ENCODE measurements at regions not wholly inside any gene's neighbourhood (a gene's known extent, or its start where the extent isn't known, plus 50 kb on each side); places are given as distances from the start of the nearest gene placed in this dataset.

- FAIRE-seq (no peak), DNase-seq (ENCODE audit: low read depth) (no peak)
- no peak overlapping the region for H3K4me3 ChIP-seq (ENCODE audit: insufficient read depth, low read depth, low read length)
- no peaks in the 10 kb centered on the region for H3K4me1 ChIP-seq (ENCODE audit: insufficient read depth, low read length)
- no peak overlapping the region for H3K9ac ChIP-seq (ENCODE audit: low read length)
- H4K20me1 ChIP-seq (ENCODE audit: insufficient read depth, low read length) = no peaks in the 10 kb centered on the region
- no peak overlapping the region for H3K27ac ChIP-seq (ENCODE audit: low read depth, low read length)
- no peak overlapping the region for H2AFZ ChIP-seq (ENCODE audit: low read depth, low read length)
- peaks cover 4% of the 10 kb centered on the region for H3K9me3 ChIP-seq (ENCODE audit: insufficient read depth, low read depth, low read length)
- no peak for TF ChIP-seq EZH2 (IDR thresholded peaks at IDR 0.05; ENCODE audit: insufficient read depth, low read length)
- TF ChIP-seq, protein P1, sequence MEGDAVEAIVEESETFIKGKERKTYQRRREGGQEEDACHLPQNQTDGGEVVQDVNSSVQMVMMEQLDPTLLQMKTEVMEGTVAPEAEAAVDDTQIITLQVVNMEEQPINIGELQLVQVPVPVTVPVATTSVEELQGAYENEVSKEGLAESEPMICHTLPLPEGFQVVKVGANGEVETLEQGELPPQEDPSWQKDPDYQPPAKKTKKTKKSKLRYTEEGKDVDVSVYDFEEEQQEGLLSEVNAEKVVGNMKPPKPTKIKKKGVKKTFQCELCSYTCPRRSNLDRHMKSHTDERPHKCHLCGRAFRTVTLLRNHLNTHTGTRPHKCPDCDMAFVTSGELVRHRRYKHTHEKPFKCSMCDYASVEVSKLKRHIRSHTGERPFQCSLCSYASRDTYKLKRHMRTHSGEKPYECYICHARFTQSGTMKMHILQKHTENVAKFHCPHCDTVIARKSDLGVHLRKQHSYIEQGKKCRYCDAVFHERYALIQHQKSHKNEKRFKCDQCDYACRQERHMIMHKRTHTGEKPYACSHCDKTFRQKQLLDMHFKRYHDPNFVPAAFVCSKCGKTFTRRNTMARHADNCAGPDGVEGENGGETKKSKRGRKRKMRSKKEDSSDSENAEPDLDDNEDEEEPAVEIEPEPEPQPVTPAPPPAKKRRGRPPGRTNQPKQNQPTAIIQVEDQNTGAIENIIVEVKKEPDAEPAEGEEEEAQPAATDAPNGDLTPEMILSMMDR (IDR thresholded peaks at IDR 0.05; ENCODE audit: insufficient read depth, low read depth, low read length) = no peak
- no peaks in the 10 kb centered on the region for H3K79me2 ChIP-seq (ENCODE audit: insufficient read depth, low read length)
- H3K4me1 Mint-ChIP-seq (ENCODE audit: low read depth, unreplicated experiment) = peaks cover 4% of the 10 kb centered on the region
- H3K27ac Mint-ChIP-seq (ENCODE audit: unreplicated experiment) = no peak overlapping the region
- no peaks in the 10 kb centered on the region for H3K36me3 Mint-ChIP-seq (ENCODE audit: low read depth, unreplicated experiment)
- H3K4me3 Mint-ChIP-seq (ENCODE audit: unreplicated experiment) = no peak overlapping the region
- peaks cover 4% of the 10 kb centered on the region for H3K27me3 Mint-ChIP-seq (ENCODE audit: low read depth, unreplicated experiment)
- no peak overlapping the region for H3K4me2 ChIP-seq (ENCODE audit: low read length)
- H3K27me3 ChIP-seq (ENCODE audit: insufficient read depth, low read length) = no peaks in the 10 kb centered on the region
- H3K36me3 ChIP-seq (ENCODE audit: insufficient read depth, low read length) = no peaks in the 10 kb centered on the region
- no peaks in the 10 kb centered on the region for H3K9me3 Mint-ChIP-seq (ENCODE audit: unreplicated experiment)
These were observed 563.4 kb downstream of the BCL11B start for GRCh38 chr14:98708555-98708954.

GRCh38 chr14:98711453-98711852 is 560.5 kb downstream of the BCL11B start:
- H3K4me1 ChIP-seq (ENCODE audit: insufficient read depth, low read length) = no peaks in the 10 kb centered on the region
- no peaks in the 10 kb centered on the region for H3K36me3 ChIP-seq (ENCODE audit: insufficient read depth, low read length)
- TF ChIP-seq, protein P1 (IDR thresholded peaks at IDR 0.05; ENCODE audit: insufficient read depth, low read depth, low read length) = no peak
- no peak for TF ChIP-seq EZH2 (IDR thresholded peaks at IDR 0.05; ENCODE audit: insufficient read depth, low read length)
- no peak overlapping the region for H3K27ac ChIP-seq (ENCODE audit: low read depth, low read length)
- peaks cover 4% of the 10 kb centered on the region for H3K9me3 ChIP-seq (ENCODE audit: insufficient read depth, low read depth, low read length)
- H3K4me3 ChIP-seq (ENCODE audit: insufficient read depth, low read depth, low read length) = no peak overlapping the region
- H3K79me2 ChIP-seq (ENCODE audit: insufficient read depth, low read length) = no peaks in the 10 kb centered on the region
- FAIRE-seq (no peak), DNase-seq (ENCODE audit: low read depth) (no peak)
- Mint-ChIP-seq H3K4me1 (ENCODE audit: low read depth, unreplicated experiment) (peaks cover 4% of the 10 kb centered on the region), H3K27me3 (ENCODE audit: low read depth, unreplicated experiment) (peaks cover 16% of the 10 kb centered on the region), H3K27ac (ENCODE audit: unreplicated experiment) (no peak overlapping the region), H3K4me3 (ENCODE audit: unreplicated experiment) (no peak overlapping the region), H3K36me3 (ENCODE audit: low read depth, unreplicated experiment) (no peaks in the 10 kb centered on the region), H3K9me3 (ENCODE audit: unreplicated experiment) (no peaks in the 10 kb centered on the region)
- H3K4me2 ChIP-seq (ENCODE audit: low read length) = no peak overlapping the region
- H3K9ac ChIP-seq (ENCODE audit: low read length) = no peak overlapping the region
- no peaks in the 10 kb centered on the region for H4K20me1 ChIP-seq (ENCODE audit: insufficient read depth, low read length)
- no peak overlapping the region for H2AFZ ChIP-seq (ENCODE audit: low read depth, low read length)
- no peaks in the 10 kb centered on the region for H3K27me3 ChIP-seq (ENCODE audit: insufficient read depth, low read length)

- no peak overlapping the region for H3K27ac Mint-ChIP-seq (ENCODE audit: unreplicated experiment)
- H3K4me3 ChIP-seq (ENCODE audit: insufficient read depth, low read depth, low read length) = no peak overlapping the region
- no peaks in the 10 kb centered on the region for H4K20me1 ChIP-seq (ENCODE audit: insufficient read depth, low read length)
- peaks cover 4% of the 10 kb centered on the region for H3K4me1 Mint-ChIP-seq (ENCODE audit: low read depth, unreplicated experiment)
- no peaks in the 10 kb centered on the region for H3K79me2 ChIP-seq (ENCODE audit: insufficient read depth, low read length)
- DNase-seq (ENCODE audit: low read depth) (no peak), FAIRE-seq (no peak)
- TF ChIP-seq EZH2 (IDR thresholded peaks at IDR 0.05; ENCODE audit: insufficient read depth, low read length) = no peak
- TF ChIP-seq, protein P1 (IDR thresholded peaks at IDR 0.05; ENCODE audit: insufficient read depth, low read depth, low read length) = no peak
- H3K4me1 ChIP-seq (ENCODE audit: insufficient read depth, low read length) = no peaks in the 10 kb centered on the region
- H3K9me3 Mint-ChIP-seq (ENCODE audit: unreplicated experiment) = no peaks in the 10 kb centered on the region
- no peak overlapping the region for H2AFZ ChIP-seq (ENCODE audit: low read depth, low read length)
- no peak overlapping the region for H3K4me2 ChIP-seq (ENCODE audit: low read length)
- H3K9ac ChIP-seq (ENCODE audit: low read length) = no peak overlapping the region
- H3K27ac ChIP-seq (ENCODE audit: low read depth, low read length) = no peak overlapping the region
- peaks cover 35% of the 10 kb centered on the region for H3K27me3 Mint-ChIP-seq (ENCODE audit: low read depth, unreplicated experiment)
- H3K4me3 Mint-ChIP-seq (ENCODE audit: unreplicated experiment) = no peak overlapping the region
- H3K36me3 Mint-ChIP-seq (ENCODE audit: low read depth, unreplicated experiment) = no peaks in the 10 kb centered on the region
- H3K27me3 ChIP-seq (ENCODE audit: insufficient read depth, low read length) = no peaks in the 10 kb centered on the region
- peaks cover 4% of the 10 kb centered on the region for H3K9me3 ChIP-seq (ENCODE audit: insufficient read depth, low read depth, low read length)
- H3K36me3 ChIP-seq (ENCODE audit: insufficient read depth, low read length) = no peaks in the 10 kb centered on the region
These were observed 557.2 kb downstream of the BCL11B start for GRCh38 chr14:98714626-98715425.

Measured in astrocyte (in vitro differentiated cells and primary cell).